ENCODE measurements at regions not wholly inside any gene's neighbourhood (a gene's known extent, or its start where the extent isn't known, plus 50 kb on each side); places are given as distances from the start of the nearest gene placed in this dataset.

DNA sequence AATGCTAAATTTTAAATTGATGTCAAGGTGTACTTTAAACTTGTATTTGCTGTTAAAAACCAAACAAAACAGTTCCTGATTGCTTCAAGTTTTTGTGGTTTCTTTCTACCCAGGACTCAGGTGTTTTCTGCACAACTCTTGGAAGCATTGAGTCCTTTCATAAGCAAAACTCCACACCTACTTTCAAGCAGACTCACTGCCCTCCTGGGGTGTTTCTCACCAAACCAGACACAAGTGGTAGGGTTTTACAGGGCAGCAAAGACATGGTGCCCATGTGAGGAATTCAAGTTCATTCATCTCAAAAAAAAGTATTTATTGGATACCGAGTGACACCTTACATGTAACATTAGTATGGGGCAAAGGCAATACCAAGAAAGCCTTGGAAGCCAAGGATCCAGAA lies 146.7 kb upstream of the BNIP2 start:
- TF ChIP-seq POLR2A (IDR thresholded peaks at IDR 0.05): no peak
- TF ChIP-seq, protein P1, sequence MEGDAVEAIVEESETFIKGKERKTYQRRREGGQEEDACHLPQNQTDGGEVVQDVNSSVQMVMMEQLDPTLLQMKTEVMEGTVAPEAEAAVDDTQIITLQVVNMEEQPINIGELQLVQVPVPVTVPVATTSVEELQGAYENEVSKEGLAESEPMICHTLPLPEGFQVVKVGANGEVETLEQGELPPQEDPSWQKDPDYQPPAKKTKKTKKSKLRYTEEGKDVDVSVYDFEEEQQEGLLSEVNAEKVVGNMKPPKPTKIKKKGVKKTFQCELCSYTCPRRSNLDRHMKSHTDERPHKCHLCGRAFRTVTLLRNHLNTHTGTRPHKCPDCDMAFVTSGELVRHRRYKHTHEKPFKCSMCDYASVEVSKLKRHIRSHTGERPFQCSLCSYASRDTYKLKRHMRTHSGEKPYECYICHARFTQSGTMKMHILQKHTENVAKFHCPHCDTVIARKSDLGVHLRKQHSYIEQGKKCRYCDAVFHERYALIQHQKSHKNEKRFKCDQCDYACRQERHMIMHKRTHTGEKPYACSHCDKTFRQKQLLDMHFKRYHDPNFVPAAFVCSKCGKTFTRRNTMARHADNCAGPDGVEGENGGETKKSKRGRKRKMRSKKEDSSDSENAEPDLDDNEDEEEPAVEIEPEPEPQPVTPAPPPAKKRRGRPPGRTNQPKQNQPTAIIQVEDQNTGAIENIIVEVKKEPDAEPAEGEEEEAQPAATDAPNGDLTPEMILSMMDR (IDR thresholded peaks at IDR 0.05): no peak
- TF ChIP-seq POLR2AphosphoS5 (IDR thresholded peaks at IDR 0.05): no peak
- TF ChIP-seq EP300 (IDR thresholded peaks at IDR 0.05; ENCODE audit: low read depth): no peak

Measured in transverse colon (tissue), 4 donors.